ENCODE measurements at regions not wholly inside any gene's neighbourhood (a gene's known extent, or its start where the extent isn't known, plus 50 kb on each side); places are given as distances from the start of the nearest gene placed in this dataset.

GRCh38 chr3:34381243-34381642, 582.8 kb downstream of the PDCD6IP start:
- Histone ChIP-seq H3K27ac (ENCODE audit: low read length) (no peak overlapping the region), H3F3A (ENCODE audit: insufficient read depth, low read length, poor library complexity, severe bottlenecking) (no peaks in the 10 kb centered on the region), H3K9ac (ENCODE audit: low read length) (no peak overlapping the region), H3K9me2 (ENCODE audit: insufficient read depth, low read length) (no peaks in the 10 kb centered on the region), H3K4me3 (ENCODE audit: low read length) (no peak overlapping the region), H3K27me3 (ENCODE audit: insufficient read depth, low read depth, low read length) (no peaks in the 10 kb centered on the region), H3K9me3 (ENCODE audit: low read length) (no peaks in the 10 kb centered on the region), H3K36me3 (ENCODE audit: insufficient read depth, low read length) (no peaks in the 10 kb centered on the region), H3K4me2 (ENCODE audit: low read length) (no peak overlapping the region), H2AFZ (ENCODE audit: low read depth, low read length) (no peak overlapping the region), H3K79me2 (replicated peaks; ENCODE audit: insufficient read depth, low read length) (no peaks in the 10 kb centered on the region), H4K20me1 (ENCODE audit: insufficient read depth) (no peaks in the 10 kb centered on the region)
- TF ChIP-seq POLR2AphosphoS5 (IDR thresholded peaks at IDR 0.05) (no peak), EP300 (conservative IDR thresholded peaks at IDR 0.05; ENCODE audit: poor library complexity, severe bottlenecking) (no peak), CTCF (IDR thresholded peaks at IDR 0.05; ENCODE audit: poor library complexity, severe bottlenecking) (no peak)

DNA sequence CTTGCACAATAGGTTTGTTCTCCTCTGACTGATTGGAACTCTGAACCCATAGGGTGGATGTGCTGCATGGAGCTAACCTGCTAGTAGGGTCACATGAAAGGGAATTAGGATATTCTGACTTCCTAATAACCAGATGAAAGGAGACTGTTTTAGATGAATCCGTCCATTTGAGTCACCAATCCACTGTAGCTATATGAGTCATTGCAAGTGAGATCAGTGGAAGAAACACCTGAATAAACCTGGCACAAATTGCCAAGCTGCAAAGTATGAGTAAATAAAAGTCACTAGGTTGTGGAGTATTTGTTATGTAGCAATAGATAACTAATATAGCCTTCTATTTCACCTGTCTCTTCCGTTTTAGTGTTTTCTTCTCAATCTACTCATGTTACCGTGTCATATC, 584.4 kb downstream of the PDCD6IP start:
- H3K9ac ChIP-seq (ENCODE audit: low read length), result no peak overlapping the region
- no peaks in the 10 kb centered on the region for H3K27me3 ChIP-seq (ENCODE audit: insufficient read depth, low read depth, low read length)
- H3K79me2 ChIP-seq (replicated peaks; ENCODE audit: insufficient read depth, low read length), result no peaks in the 10 kb centered on the region
- no peaks in the 10 kb centered on the region for H3K9me3 ChIP-seq (ENCODE audit: low read length)
- H3K9me2 ChIP-seq (ENCODE audit: insufficient read depth, low read length), result no peaks in the 10 kb centered on the region
- no peak for TF ChIP-seq CTCF (IDR thresholded peaks at IDR 0.05; ENCODE audit: poor library complexity, severe bottlenecking)
- no peak for TF ChIP-seq EP300 (conservative IDR thresholded peaks at IDR 0.05; ENCODE audit: poor library complexity, severe bottlenecking)
- TF ChIP-seq, protein P1, sequence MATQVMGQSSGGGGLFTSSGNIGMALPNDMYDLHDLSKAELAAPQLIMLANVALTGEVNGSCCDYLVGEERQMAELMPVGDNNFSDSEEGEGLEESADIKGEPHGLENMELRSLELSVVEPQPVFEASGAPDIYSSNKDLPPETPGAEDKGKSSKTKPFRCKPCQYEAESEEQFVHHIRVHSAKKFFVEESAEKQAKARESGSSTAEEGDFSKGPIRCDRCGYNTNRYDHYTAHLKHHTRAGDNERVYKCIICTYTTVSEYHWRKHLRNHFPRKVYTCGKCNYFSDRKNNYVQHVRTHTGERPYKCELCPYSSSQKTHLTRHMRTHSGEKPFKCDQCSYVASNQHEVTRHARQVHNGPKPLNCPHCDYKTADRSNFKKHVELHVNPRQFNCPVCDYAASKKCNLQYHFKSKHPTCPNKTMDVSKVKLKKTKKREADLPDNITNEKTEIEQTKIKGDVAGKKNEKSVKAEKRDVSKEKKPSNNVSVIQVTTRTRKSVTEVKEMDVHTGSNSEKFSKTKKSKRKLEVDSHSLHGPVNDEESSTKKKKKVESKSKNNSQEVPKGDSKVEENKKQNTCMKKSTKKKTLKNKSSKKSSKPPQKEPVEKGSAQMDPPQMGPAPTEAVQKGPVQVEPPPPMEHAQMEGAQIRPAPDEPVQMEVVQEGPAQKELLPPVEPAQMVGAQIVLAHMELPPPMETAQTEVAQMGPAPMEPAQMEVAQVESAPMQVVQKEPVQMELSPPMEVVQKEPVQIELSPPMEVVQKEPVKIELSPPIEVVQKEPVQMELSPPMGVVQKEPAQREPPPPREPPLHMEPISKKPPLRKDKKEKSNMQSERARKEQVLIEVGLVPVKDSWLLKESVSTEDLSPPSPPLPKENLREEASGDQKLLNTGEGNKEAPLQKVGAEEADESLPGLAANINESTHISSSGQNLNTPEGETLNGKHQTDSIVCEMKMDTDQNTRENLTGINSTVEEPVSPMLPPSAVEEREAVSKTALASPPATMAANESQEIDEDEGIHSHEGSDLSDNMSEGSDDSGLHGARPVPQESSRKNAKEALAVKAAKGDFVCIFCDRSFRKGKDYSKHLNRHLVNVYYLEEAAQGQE (IDR thresholded peaks at IDR 0.05; ENCODE audit: borderline replicate concordance), result no peak
- TF ChIP-seq EZH2 (IDR thresholded peaks at IDR 0.05; ENCODE audit: borderline replicate concordance, insufficient read depth, low read length, poor library complexity, severe bottlenecking), result no peak
- TF ChIP-seq TAF1 (IDR thresholded peaks at IDR 0.05; ENCODE audit: low read depth), result no peak
- no peak for TF ChIP-seq RAD21 (conservative IDR thresholded peaks at IDR 0.05)
- no peak for TF ChIP-seq MXI1 (conservative IDR thresholded peaks at IDR 0.05; ENCODE audit: poor library complexity, severe bottlenecking)
- TF ChIP-seq POLR2AphosphoS5 (IDR thresholded peaks at IDR 0.05), result no peak
- TF ChIP-seq SMC3 (conservative IDR thresholded peaks at IDR 0.05; ENCODE audit: poor library complexity), result no peak
- no peak overlapping the region for H3K27ac ChIP-seq (ENCODE audit: low read length)
- no peak overlapping the region for H3K4me3 ChIP-seq (ENCODE audit: low read length)
- H3F3A ChIP-seq (ENCODE audit: insufficient read depth, low read length, poor library complexity, severe bottlenecking), result no peaks in the 10 kb centered on the region
- no peaks in the 10 kb centered on the region for H4K20me1 ChIP-seq (ENCODE audit: insufficient read depth)
- H3K4me2 ChIP-seq (ENCODE audit: low read length), result no peak overlapping the region
- H2AFZ ChIP-seq (ENCODE audit: low read depth, low read length), result no peak overlapping the region
- H3K36me3 ChIP-seq (ENCODE audit: insufficient read depth, low read length), result no peaks in the 10 kb centered on the region

Data from neural cell (in vitro differentiated cells).